GM19351 (cell line): ENCODE measurements at regions not wholly inside any gene's neighbourhood (a gene's known extent, or its start where the extent isn't known, plus 50 kb on each side); places are given as distances from the start of the nearest gene placed in this dataset.
"Not testable (repeated sequence)": the region's sequence is repeated elsewhere in the genome, so short reads cannot be mapped to it uniquely, and the experiment has no call there.

Source experiments
- ATAC-seq: cut with Tn5 transposase; IDR thresholded peaks from one replicate; pipeline ENCODE4 v1.9.1; 2021; ENCODE audit warnings: mild to moderate bottlenecking, moderate library complexity; ENCODE audit not compliant: unreplicated experiment

DNA sequence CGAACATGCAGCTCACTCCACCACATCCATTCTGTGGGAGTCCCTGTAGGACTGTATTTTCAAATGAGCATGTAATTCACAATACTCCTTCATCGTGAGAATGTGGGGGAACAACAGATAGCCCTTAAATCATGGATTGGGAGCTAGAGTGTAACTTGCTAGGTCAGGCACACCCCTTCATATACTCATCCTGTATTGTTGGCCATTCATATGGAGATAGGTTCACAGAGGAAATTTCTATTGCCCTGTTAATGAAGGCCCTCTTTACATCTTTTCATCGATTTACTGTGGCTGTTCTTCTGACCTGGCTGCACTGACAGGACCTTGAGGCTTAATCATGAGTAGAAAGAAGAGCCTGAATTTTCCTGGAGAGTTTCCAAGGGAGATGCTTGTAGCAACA, 193.8 kb upstream of the DPP10 start:
- ATAC-seq: no peak

DNA sequence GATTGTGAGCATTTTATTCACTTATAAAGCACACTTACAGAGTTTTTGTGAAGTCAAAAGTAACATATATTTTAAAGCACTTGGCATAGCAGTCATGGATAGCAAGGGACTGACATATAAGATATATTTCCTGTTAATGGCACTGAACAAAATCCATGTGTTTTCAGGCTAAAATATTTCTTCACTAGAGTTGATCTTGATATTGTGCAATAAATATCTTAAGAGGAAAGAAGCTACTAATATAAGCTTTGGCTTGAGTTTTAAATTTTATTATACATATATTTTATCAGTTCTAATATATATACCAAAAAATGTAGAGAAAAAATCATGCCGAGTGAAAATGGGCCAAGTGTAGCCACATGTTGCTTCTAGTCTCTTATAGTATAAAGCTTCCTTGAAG, 189.7 kb upstream of the DPP10 start:
- ATAC-seq: no peak

DNA sequence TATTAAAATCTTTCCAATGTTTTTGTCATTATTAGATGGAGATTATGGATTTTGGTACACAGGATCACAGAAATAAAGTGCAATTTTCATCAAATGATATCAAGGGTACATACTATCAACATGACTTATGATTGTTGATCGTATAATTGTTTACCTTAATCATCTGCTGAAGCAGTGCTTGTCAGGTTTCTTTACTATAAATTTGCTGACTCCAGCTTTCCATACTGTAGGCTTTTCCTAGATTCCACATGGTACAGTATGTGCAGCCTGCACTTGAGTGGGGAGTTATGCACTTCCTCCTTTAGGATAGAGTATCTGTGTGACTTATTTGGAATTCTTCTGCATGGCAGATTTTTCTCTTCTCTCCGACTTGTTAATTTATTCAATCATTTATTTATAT, 187.6 kb upstream of the DPP10 start:
- ATAC-seq: no peak

DNA sequence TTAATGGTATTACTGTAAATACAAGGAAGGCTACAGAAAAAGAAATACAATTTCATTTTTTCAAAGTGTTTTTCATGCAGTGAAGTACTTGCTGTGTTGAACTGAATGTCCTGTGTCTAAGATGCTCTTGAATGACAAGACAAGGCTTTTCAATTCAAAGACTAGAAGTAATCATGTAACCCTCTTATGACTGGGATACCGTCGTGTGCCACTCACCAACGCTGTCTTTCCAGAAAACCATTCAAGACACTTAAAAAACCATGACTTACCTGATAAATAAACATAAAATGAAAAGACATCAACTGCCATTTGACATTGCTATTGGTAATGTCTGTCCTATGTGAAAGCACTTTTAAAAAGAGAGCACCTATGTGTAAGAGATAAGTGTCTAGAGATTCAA, 183.1 kb upstream of the DPP10 start:
- ATAC-seq: no peak

DNA sequence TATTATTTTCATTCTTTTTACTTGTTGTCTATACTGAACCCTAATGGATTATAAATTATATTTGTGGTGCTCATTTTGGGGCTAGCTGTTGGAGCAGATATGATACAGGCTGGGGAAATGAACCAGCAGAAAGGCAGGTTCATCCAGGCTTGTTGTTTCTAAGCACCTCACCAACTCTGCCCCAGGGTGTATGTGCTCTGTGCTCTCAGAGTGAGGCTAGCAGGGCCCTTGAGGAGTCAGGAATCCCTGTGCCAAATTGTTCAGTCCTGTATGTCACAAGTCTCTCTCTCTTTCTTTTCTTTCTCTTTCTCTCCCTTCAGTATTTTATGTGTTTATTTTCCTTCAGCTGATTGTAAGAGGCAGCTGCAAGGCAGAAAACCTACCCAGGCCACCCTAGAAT, 181.1 kb upstream of the DPP10 start:
- ATAC-seq: no peak

DNA sequence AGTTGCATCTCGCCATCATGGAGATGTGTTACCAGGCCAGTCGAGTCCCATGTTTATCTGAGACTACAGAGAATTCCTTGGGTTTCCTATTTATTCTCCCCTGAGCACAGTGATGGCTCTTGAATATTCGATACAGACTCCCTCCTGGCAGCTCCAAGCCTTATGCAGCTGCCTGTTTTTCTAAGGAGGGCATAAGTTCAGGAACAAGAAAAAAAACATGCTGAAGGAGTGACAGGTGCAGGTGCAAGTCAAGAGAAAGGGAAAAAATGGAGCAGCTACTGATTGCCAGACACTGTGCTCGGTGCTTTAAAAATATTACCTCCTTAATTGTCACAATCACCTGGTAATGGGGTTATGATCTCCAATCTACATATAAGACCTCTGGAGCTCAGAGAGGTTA, 177.2 kb upstream of the DPP10 start:
- ATAC-seq: no peak

DNA sequence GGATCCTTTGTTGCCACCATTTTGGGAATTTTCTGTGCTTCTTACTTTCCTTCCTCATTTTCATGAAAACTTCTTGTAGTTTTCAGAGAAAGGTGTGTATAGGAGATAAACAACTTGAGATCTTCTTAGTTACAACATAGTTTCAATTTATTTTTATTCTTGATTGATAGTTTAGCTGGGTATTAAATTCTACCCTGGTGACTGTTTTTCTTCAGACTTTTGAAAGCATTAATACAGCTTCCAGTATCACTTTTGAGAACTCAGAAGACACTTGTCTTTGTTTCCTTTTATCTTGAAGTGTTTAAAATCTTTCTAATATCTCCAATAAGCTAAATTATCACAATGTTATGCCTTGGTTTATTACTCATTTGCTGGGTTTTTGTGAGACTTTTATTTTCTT, 167.5 kb upstream of the DPP10 start:
- ATAC-seq: no peak

DNA sequence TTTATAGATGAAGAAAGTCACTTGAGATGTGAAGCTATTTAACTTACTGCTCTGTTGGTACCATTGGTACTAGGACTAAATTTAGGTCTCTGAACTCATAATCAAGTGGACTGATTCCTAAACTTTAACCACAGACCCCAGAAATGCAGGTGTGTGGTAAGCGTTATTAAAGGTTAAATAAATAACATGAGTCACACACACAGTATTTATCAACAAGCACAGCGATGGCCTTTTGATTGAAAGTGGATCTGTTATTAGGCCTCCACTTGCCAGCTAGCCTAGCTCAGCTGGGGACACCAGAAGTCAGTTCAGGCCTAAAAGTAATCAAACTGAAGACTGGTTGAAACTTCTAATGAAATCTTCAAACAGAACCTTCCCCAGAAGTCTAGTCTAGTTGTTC, 161.3 kb upstream of the DPP10 start:
- ATAC-seq: no peak

DNA sequence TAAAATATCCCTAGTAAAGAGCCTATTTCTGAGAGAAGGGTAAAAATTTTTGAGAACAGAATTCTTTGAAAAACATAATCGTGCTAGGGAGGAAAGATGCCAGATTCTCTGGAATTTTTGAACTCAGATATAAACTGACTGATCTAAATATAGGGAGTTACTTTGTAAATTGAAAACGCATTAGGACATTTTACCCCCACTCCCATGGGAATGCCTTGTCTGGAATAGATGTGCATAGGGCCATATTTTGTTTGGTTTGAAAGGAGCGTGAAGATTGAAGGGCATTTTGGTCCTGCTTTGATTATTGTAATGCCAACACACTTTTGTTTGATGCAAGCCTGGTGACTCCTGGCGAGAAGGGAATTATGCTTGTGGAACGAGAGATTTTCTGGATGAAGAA, 158.7 kb upstream of the DPP10 start:
- no peak for ATAC-seq

DNA sequence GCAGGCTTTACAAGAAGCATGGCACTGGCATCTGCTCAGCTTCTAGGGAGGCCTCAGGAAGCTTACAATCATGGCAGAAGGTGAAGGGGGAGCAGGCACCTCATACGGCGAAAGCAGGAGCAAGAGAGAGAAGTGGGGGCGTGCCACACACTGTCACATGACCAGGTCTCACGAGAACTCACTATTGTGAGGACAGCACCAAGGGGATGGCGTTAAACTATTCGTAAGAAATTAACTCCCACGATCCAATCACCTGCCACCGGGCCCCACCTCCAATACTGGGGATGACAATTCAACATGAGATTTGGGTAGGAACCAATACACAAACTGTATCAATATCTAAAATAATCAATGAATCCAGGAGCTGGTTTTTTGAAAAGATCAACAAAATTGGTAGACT, 156.0 kb upstream of the DPP10 start:
- no peak for ATAC-seq

DNA sequence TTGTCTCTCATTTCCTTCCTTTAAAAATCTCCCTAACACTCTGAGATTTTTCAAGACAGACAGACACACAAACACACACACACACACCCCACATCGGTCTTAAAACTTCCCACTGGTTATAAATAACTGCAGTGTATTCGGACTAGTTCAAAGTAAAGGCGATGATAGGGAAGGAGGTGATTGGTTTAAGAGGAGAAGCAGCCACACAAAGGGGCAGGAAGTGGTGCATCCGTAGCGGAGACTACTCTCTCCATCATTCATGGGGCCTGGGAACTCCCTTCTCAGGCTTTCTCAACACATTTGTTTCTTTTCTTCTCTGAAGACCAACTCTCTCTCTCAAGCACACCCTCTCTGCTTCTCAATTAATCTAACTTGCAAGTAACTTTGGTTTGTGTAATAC, 149.1 kb upstream of the DPP10 start:
- no peak for ATAC-seq

DNA sequence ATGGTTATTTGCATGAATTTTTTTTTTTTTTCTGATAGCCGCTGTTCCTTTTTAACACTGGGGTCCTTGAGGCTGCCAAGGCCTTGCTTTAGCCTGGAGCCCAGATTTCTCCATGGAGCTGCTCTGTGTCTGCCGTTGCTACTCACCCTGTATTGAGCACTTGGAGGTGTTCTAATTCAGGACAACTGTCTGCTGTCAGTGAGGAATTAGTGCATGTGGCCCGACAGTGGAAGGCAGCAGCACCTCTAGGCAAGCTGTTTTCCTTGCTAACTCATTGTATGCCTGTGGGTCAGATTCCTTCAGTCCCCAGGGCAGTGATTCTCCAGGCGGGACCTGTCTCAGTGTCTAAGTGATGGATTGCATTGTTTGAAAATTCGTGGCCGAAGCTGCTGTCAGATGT, 147.7 kb upstream of the DPP10 start:
- ATAC-seq: no peak

DNA sequence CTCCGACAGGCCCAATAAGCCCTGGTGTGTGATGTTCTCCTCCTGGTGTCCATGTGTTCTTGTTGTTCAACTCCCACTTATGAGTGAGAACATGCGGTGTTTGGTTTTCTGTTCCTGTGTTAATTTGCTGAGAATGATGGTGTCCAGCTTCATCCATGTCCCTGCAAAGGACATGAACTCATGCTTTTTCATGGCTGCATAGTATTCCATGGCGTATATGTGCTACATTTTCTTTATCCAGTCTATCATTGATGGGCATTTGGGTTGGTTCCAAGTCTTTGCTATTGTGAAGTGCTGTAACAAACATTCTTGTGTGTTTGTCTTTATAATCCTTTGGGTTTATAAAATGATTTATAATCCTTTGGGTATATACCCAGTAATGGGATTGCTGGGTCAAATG, 142.1 kb upstream of the DPP10 start:
- ATAC-seq: not testable (repeated sequence)

DNA sequence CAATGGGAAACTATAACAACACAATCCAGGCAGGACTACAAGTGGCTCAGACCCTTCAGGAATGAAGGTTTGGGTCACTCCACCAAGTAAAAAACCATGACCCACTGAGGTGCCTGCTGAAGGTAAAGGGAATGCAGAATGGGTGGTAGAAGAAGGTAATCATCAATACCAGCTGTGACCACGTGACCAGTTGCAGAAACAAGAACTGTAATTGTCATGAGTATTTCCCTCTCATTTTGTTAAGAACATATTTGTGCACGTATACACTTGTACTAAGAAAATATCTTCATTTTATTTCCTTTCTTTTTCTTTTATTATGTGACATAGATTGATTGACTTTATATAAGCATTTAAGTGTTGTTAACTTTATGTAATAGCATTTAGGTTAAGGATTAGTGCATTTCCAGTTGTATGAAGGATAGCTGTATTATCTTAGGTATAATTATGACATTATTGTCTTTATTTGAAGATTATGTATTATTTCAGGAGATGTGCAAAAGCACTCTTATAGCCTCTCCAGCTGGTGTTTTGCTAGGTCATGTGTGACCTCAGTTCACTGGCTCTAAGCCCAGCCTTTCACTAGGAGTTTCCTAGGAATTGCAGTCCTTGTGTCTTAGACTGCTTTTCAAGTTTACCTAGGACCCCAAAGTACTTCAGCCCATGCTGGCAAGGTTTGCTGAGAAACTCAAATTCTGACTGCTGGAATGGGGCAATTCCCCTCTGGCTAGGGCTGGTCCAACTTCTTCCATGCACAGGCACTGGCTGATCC, 125.7 kb upstream of the DPP10 start:
- ATAC-seq: no peak

DNA sequence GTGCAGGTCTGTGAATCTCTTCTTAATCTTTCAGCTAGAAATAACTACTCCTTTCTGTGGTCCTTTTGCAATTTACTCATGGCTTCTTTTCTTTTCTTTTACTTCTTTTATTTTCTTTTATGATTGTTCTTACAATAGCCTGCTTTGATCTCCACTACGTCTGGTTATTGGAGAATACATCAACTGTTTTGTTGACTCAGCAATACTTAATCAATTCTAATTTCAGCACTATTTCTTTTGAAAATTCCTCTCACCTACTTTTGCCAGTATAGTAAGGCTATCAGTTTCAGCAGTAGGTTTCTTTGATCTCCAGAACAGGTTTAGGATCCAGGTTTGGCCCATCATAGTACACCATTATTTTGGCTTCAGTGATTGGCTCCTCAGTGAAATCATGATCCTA, 111.8 kb upstream of the DPP10 start:
- ATAC-seq: no peak

DNA sequence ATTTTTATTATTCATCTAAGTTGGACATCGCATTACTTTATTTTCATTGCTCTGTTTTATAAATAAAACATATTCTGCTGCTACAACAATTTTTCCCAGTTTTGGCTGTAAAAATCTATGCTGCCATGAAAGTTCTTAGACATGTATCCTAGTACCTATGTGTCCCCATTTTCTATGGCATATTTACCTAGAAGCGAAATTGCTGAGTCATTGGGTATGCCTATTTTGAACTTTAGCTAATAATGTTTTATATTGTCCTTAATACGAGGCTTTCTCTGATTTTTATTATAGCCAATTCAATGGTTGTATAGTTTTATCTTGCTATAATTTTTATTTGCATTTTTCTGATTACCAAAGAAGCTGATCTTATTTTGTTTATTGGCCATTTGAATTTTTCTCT, 110.5 kb upstream of the DPP10 start:
- ATAC-seq: no peak

DNA sequence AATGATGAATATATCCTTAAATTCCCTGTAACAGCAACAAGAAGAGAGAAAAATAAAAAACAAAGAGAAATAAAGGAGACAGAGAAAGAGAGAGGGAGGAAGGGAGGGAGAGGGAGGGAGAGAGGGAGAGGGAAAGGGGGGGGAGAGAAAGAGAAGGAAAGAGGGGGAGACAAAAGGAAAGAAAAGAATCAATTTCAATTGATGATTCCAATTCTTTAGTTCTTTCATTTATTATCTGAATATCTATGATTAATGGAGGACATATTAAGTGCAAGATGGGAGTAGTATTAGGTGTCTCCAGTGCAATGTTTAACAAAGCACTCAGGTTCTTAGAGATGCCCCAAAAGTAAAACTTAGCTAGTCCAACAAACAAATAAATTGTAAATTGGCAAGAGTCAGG, 97.2 kb upstream of the DPP10 start:
- ATAC-seq: no peak

DNA sequence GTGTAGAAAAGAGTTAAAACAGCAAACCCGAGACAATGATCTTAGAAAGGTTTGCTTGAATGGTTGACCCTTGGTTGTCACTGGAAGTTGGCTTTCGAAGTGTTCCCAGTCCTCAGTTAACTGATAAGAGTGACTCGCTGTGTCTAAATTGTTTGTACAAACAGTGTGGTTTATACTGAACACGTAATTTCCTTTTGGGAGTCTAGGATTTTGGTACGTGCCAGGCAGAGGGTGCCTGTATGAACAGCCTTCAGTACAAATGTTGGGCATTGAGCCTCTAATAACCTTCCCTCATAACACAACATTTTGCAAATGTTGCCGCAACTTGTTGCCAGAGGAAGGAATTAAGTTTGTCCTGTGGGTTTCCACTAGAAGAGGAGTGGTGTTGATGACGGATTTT, 95.8 kb upstream of the DPP10 start:
- ATAC-seq: no peak

DNA sequence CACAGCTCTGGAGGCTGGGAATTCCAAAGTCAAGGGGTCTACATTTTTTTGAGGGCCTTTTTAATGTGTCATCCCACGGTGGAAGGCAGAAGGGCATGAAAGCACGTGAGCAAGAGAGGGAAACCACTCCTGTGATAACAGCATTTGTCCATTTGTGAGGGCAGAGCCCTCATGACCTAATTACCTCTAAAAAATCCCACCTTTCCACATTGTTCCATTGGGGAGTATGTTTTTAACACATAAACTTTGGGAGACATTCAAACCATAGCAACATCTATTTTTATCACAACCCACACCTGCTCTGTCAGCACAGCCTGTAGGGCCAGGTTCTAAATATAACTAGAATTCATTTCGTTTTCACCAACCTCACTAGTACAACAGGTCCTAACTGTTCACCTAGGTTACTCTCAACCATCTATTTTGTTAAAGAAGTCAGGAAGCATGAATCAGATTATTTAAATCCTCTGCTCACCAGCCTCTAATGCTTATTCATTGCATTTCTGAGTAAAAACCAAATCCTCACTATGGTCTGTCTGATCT, 92.2 kb upstream of the DPP10 start:
- ATAC-seq: no peak

DNA sequence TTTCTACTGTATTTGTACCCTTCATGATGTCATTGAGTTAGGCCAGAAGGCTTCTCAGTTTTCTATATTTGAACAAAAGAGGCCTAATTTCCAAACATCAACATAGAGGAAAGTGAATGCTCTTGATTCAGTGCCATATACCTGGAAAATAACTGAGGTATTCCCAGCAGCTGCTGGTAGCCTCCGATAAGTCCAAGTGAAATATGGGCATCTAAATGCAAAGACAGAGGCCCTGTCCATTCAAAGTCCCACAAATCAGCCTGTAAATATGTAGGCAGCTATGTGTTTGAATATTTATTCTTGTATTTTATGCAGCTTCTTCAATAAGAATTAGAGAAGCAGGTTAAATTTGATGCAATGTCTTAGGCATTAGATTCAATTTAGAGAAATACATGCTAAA, 89.5 kb upstream of the DPP10 start:
- no peak for ATAC-seq

DNA sequence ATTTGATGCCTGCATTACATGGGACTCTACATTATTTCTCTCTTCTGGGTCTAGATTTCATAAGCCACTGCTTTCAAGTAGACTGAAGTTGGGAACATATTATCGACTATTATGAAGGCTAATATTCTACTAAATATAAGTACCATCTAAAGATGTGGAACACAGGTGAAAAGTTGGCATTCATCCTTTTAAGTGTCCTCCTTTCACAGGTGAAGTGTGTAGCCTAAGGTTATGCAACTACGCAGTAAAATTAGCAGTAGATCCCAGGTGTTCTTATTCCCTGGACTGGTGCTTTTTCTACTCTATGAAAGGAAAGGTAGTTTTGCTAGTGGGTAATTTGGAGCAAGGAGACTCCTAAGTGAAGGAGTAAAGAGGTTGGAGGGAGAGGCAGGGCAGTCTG, 88.2 kb upstream of the DPP10 start:
- ATAC-seq: no peak

DNA sequence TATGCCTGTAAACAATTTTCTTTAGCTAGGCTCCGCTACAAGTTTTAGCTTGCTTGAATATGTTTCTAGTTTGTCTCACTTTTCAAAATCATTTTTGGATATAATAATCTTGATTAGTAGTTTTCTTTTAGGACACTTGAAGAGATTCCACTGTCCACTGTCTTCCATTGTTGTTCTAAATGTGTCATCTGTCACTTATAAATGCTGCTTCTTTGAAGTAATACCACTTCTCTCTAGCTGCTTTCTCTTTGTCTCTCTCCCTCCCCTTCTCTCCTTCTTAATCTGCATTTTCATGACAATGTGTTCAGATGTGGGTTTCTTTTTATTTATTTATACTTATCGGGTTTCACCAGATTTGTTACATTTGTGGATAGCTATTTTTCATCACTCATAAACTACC, 73.7 kb upstream of the DPP10 start:
- ATAC-seq: no peak

DNA sequence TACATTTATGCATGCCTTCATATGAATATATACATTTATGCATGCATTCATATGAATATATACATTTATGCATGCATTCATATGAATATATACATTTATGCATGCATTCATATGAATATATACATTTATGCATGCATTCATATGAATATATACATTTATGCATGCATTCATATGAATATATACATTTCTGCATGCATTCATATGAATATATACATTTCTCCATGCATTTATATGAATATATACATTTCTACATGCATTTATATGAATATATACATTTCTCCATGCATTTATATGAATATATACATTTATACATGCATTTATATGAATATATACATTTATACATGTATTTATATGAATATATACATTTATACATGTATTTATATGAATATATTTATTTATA, 70.7 kb upstream of the DPP10 start:
- ATAC-seq: not testable (repeated sequence)
